SK-N-SH (cell line): ENCODE measurements at regions not wholly inside any gene's neighbourhood (a gene's known extent, or its start where the extent isn't known, plus 50 kb on each side); places are given as distances from the start of the nearest gene placed in this dataset.

Experiments
- CTCF ChIA-PET: fragments of 300-600, 350-600 bp; formaldehyde crosslinking; extraction: SDS; loops from one replicate; lab custom pipeline; 2021; lab: Yijun Ruan, JAX
- POLR2A ChIA-PET: fragments of 350-600 bp; sonication (Branson Sonifier 250); formaldehyde crosslinking; extraction: SDS; loops from one replicate; lab custom pipeline; 2020; ENCODE audit warnings: antibody characterized with exemption, inconsistent platforms; lab: Yijun Ruan, JAX
- DNase-seq: peaks from one replicate; pipeline ENCODE4 v3.0.0; 2012
- H2AFZ ChIP-seq: fragments of 200-600 bp; sonication (generic); 2 replicates; pipeline ENCODE4 v1.8.1; 2016; ENCODE audit warnings: antibody characterized with exemption, mild to moderate bottlenecking, low read depth
- H3F3A ChIP-seq: fragments of 200-600 bp; sonication (generic); replicated peaks from 2 replicates; pipeline ENCODE3; 2016; ENCODE audit warnings: antibody characterized with exemption, mild to moderate bottlenecking; ENCODE audit not compliant: insufficient read depth
- H3K27ac ChIP-seq, 2 experiments: fragments of 200-500 bp in 1 of 2; fragments of 200-600 bp in 1 of 2; sonication (Bioruptor generic) in 1 of 2; sonication (generic), shearing (Covaris generic) in 1 of 2; 2 replicates each; pipeline versions ENCODE4 v1.5.1 to v1.6.1; 2014 to 2016; ENCODE audit warnings: low read depth in 2 of 2, inconsistent platforms in 1 of 2, low read length in 1 of 2, mild to moderate bottlenecking in 1 of 2, mixed read lengths in 1 of 2
- H3K27me3 ChIP-seq: fragments of 200-600 bp; sonication (generic), shearing (Covaris generic); 2 replicates; pipeline ENCODE4 v1.6.1; 2016; ENCODE audit warnings: mixed run types; ENCODE audit not compliant: insufficient read depth
- H3K36me3 ChIP-seq, 2 experiments: fragments of 200-500 bp in 1 of 2; fragments of 200-600 bp in 1 of 2; sonication (Bioruptor generic) in 1 of 2; sonication (generic) in 1 of 2; replicated peaks in 1 of 2; 2 replicates each; pipeline versions ENCODE3 to v1.5.1; 2014 to 2016; ENCODE audit warnings: low read length in 1 of 2, mild to moderate bottlenecking in 1 of 2; ENCODE audit not compliant: insufficient read depth in 2 of 2, control insufficient read depth in 1 of 2
- H3K4me1 ChIP-seq, 2 experiments: fragments of 200-500 bp in 1 of 2; fragments of 200-600 bp in 1 of 2; sonication (Bioruptor generic) in 1 of 2; sonication (generic), shearing (Covaris generic) in 1 of 2; 2 replicates each; pipeline versions ENCODE4 v1.5.1 to v1.6.1; 2014 to 2016; ENCODE audit warnings: low read depth in 1 of 2, low read length in 1 of 2, mixed run types in 1 of 2; ENCODE audit not compliant: insufficient read depth in 2 of 2, control insufficient read depth in 1 of 2
- H3K4me2 ChIP-seq: fragments of 200-600 bp; sonication (generic), shearing (Covaris generic); 2 replicates; pipeline ENCODE4 v1.6.1; 2017; ENCODE audit warnings: mixed run types
- H3K4me3 ChIP-seq, 2 experiments: fragments of 200-500 bp in 1 of 2; fragments of 200-600 bp in 1 of 2; sonication (Bioruptor generic) in 1 of 2; sonication (generic), shearing (Covaris generic) in 1 of 2; 2 replicates each; pipeline versions ENCODE4 v1.5.1 to v1.8.1; 2014 to 2016; ENCODE audit warnings: low read depth in 2 of 2, inconsistent platforms in 1 of 2, low read length in 1 of 2, mild to moderate bottlenecking in 1 of 2, mixed read lengths in 1 of 2, moderate library complexity in 1 of 2
- H3K79me2 ChIP-seq: fragments of 200-600 bp; sonication (generic); 2 replicates; pipeline ENCODE4 v1.8.1; 2017; ENCODE audit warnings: mild to moderate bottlenecking; ENCODE audit not compliant: insufficient read depth
- H3K9ac ChIP-seq: fragments of 200-600 bp; sonication (generic); 2 replicates; pipeline ENCODE4 v1.6.1; 2017; ENCODE audit warnings: mixed run types
- H3K9me2 ChIP-seq: fragments of 200-600 bp; sonication (generic); 2 replicates; pipeline ENCODE4 v1.6.1; 2017; ENCODE audit warnings: mixed run types
- H3K9me3 ChIP-seq: fragments of 200-600 bp; sonication (generic); 2 replicates; pipeline ENCODE4 v1.6.1; 2017; ENCODE audit warnings: mixed run types, mild to moderate bottlenecking, moderate library complexity
- H4K20me1 ChIP-seq: fragments of 200-600 bp; sonication (generic); 2 replicates; pipeline ENCODE4 v1.6.1; 2017; ENCODE audit warnings: mild to moderate bottlenecking, mixed run types; ENCODE audit not compliant: insufficient read depth
- ELF1 ChIP-seq: IDR thresholded peaks from 2 replicates; pipeline ENCODE4 v1.4.0; 2012
- EP300 ChIP-seq, 2 experiments: IDR thresholded peaks; 2 replicates each; pipeline versions ENCODE4 v1.4.0 to v1.6.1; 2012; ENCODE audit warnings: borderline replicate concordance in 1 of 2, low read depth in 1 of 2, low read length in 1 of 2
- EZH2phosphoT487 ChIP-seq: fragments of 200-600 bp; sonication (generic); IDR thresholded peaks from 2 replicates; pipeline ENCODE4 v1.6.1; 2017; ENCODE audit warnings: low read depth, mixed run types, mild to moderate bottlenecking, antibody characterized with exemption, moderate library complexity, borderline replicate concordance
- FOSL2 ChIP-seq: IDR thresholded peaks from 2 replicates; pipeline ENCODE4 v1.4.0; 2012; ENCODE audit warnings: low read depth, mild to moderate bottlenecking, moderate library complexity, borderline replicate concordance
- GABPA ChIP-seq: IDR thresholded peaks from 2 replicates; pipeline ENCODE4 v1.4.0; 2012; ENCODE audit warnings: low read depth, mild to moderate bottlenecking
- JUND ChIP-seq: IDR thresholded peaks from 2 replicates; pipeline ENCODE4 v1.4.0; 2012
- MEF2A ChIP-seq: IDR thresholded peaks from 2 replicates; pipeline ENCODE4 v1.4.0; 2012; ENCODE audit warnings: low read depth, borderline replicate concordance
- MXI1 ChIP-seq: IDR thresholded peaks from 2 replicates; pipeline ENCODE4 v1.6.1; 2012; ENCODE audit warnings: mild to moderate bottlenecking, low read depth, low read length, improper control_type of control experiment
- NFIC ChIP-seq: IDR thresholded peaks from 2 replicates; pipeline ENCODE4 v1.4.0; 2012; ENCODE audit warnings: borderline replicate concordance
- RAD21 ChIP-seq: IDR thresholded peaks from 2 replicates; pipeline ENCODE4 v1.6.1; 2012; ENCODE audit warnings: mild to moderate bottlenecking, low read length
- RCOR1 ChIP-seq: fragments of 150-350 bp; IDR thresholded peaks from 2 replicates; pipeline ENCODE4 v1.6.1; 2017; ENCODE audit warnings: antibody characterized with exemption, low read length
- RFX5 ChIP-seq: IDR thresholded peaks from 2 replicates; pipeline ENCODE4 v1.6.1; 2012; ENCODE audit warnings: mild to moderate bottlenecking, improper control_type of control experiment, low read length
- RXRA ChIP-seq: IDR thresholded peaks from 2 replicates; pipeline ENCODE4 v1.4.0; 2012; ENCODE audit warnings: low read depth, mild to moderate bottlenecking, borderline replicate concordance
- SIN3A ChIP-seq: IDR thresholded peaks from 2 replicates; pipeline ENCODE4 v1.6.1; 2012; ENCODE audit warnings: low read depth, mild to moderate bottlenecking, low read length, moderate library complexity, borderline replicate concordance
- SMC3 ChIP-seq: IDR thresholded peaks from 2 replicates; pipeline ENCODE4 v1.6.1; 2012; ENCODE audit warnings: low read depth, low read length, improper control_type of control experiment
- USF1 ChIP-seq: IDR thresholded peaks from 2 replicates; pipeline ENCODE4 v1.4.0; 2012; ENCODE audit warnings: low read depth, borderline replicate concordance
- WGBS: methylation state at CpG from one replicate; pipeline ENCODE4 v1.1.6; 2017; ENCODE audit warnings: low lambda C conversion rate; 5-methylcytosine and 5-hydroxymethylcytosine counted together
- TF ChIP-seq, protein P1 (sequence below): IDR thresholded peaks from 2 replicates; pipeline ENCODE4 v1.6.1; 2012; ENCODE audit warnings: mild to moderate bottlenecking, low read depth, low read length, moderate library complexity
- TF ChIP-seq, protein P2 (sequence below): IDR thresholded peaks from 2 replicates; pipeline ENCODE4; 2012

- H3K9ac ChIP-seq = no peak overlapping the region
- H3K4me2 ChIP-seq = no peak overlapping the region; the same call in 1 of the 2 replicates
- H3K9me3 ChIP-seq = no peaks in the 10 kb centered on the region
- no peak for DNase-seq
- no peak overlapping the region for H3K4me3 ChIP-seq
- peak overlapping the region; percentile 71; the same call in 1 of the 2 replicates for H2AFZ ChIP-seq
- H3K27ac ChIP-seq = no peak overlapping the region
- peaks cover 0 to 3% of the 10 kb centered on the region in 2 experiments; a peak in 1 of 4 replicates for H3K4me1 ChIP-seq
- 66% methylated on average over 5 of the region's 8 CpGs for WGBS
- ChIA-PET CTCF (interaction anchor here (0.7 to 3.9 kb wide), 32 partner anchors 10 to 1502 kb away, joined by 3 to 28 read pairs (median 4); no protein-coding TSS in a partner anchor), POLR2A (no interaction called here)
- H3K9me2 ChIP-seq = no peaks in the 10 kb centered on the region
- TF ChIP-seq RFX5 (no peak), MXI1 (no peak), GABPA (no peak), USF1 (no peak), JUND (no peak), RAD21 (no peak), MEF2A (no peak), EP300 (IDR thresholded peaks at IDR 0.05; ENCODE audit: borderline replicate concordance in 1 of 2, low read depth in 1 of 2, low read length in 1 of 2) (no peak), EZH2phosphoT487 (no peak), RCOR1 (no peak), SIN3A (no peak), ELF1 (no peak)
- TF ChIP-seq, protein P1, sequence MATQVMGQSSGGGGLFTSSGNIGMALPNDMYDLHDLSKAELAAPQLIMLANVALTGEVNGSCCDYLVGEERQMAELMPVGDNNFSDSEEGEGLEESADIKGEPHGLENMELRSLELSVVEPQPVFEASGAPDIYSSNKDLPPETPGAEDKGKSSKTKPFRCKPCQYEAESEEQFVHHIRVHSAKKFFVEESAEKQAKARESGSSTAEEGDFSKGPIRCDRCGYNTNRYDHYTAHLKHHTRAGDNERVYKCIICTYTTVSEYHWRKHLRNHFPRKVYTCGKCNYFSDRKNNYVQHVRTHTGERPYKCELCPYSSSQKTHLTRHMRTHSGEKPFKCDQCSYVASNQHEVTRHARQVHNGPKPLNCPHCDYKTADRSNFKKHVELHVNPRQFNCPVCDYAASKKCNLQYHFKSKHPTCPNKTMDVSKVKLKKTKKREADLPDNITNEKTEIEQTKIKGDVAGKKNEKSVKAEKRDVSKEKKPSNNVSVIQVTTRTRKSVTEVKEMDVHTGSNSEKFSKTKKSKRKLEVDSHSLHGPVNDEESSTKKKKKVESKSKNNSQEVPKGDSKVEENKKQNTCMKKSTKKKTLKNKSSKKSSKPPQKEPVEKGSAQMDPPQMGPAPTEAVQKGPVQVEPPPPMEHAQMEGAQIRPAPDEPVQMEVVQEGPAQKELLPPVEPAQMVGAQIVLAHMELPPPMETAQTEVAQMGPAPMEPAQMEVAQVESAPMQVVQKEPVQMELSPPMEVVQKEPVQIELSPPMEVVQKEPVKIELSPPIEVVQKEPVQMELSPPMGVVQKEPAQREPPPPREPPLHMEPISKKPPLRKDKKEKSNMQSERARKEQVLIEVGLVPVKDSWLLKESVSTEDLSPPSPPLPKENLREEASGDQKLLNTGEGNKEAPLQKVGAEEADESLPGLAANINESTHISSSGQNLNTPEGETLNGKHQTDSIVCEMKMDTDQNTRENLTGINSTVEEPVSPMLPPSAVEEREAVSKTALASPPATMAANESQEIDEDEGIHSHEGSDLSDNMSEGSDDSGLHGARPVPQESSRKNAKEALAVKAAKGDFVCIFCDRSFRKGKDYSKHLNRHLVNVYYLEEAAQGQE = no peak
- H3K79me2 ChIP-seq = no peaks in the 10 kb centered on the region
- H4K20me1 ChIP-seq = no peaks in the 10 kb centered on the region
- no peaks in the 10 kb centered on the region for H3K36me3 ChIP-seq
- no peaks in the 10 kb centered on the region for H3K27me3 ChIP-seq
- H3F3A ChIP-seq = no peaks in the 10 kb centered on the region
Measured at GRCh38 chr9:84397822-84398221, 57.3 kb upstream of the SLC28A3 start.

DNA sequence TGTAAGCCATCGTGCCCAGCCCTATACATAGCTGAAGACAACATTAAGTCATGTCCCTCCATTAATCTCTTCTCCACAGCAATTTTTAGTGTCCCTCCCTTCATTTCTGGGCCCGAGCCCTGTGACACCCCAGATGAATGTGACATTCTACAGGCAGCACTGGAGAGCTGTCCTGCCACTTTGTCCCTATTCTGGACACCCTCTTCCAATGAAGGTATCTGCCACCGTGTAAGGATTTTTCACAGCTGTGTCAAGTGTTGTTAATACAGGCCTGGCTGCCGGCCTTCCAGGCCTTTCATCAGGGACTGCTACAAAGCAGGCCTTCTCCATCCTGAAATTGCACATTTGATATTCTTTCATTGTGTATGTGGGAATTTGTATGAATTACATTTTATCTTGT, 62.0 kb upstream of the SLC28A3 start:
- H4K20me1 ChIP-seq = no peaks in the 10 kb centered on the region
- no peak overlapping the region for H3K27ac ChIP-seq
- no peaks in the 10 kb centered on the region for H3F3A ChIP-seq
- ChIA-PET POLR2A (no interaction called here), CTCF (interaction anchor here (1.4 kb wide), 1 partner anchor 858 kb away, joined by 4 read pairs; no protein-coding TSS in a partner anchor)
- no peaks in the 10 kb centered on the region for H3K9me2 ChIP-seq
- no peaks in the 10 kb centered on the region for H3K9me3 ChIP-seq
- DNase-seq = no peak
- no peak overlapping the region for H3K4me2 ChIP-seq
- H3K4me1 ChIP-seq = no peaks in the 10 kb centered on the region
- H3K4me3 ChIP-seq = no peak overlapping the region
- no peak overlapping the region for H3K9ac ChIP-seq
- no peaks in the 10 kb centered on the region for H3K27me3 ChIP-seq
- no peaks in the 10 kb centered on the region for H3K79me2 ChIP-seq
- H2AFZ ChIP-seq = no peak overlapping the region
- WGBS = 57% methylated on average over 4 of the region's 4 CpGs
- H3K36me3 ChIP-seq = no peaks in the 10 kb centered on the region
- no peak for TF ChIP-seq MEF2A
- TF ChIP-seq USF1 = no peak
- TF ChIP-seq RFX5 = no peak
- TF ChIP-seq, protein P1 = no peak
- no peak for TF ChIP-seq EZH2phosphoT487
- TF ChIP-seq FOSL2 = no peak
- TF ChIP-seq NFIC = no peak
- no peak for TF ChIP-seq SMC3
- TF ChIP-seq GABPA = no peak
- TF ChIP-seq, protein P2, sequence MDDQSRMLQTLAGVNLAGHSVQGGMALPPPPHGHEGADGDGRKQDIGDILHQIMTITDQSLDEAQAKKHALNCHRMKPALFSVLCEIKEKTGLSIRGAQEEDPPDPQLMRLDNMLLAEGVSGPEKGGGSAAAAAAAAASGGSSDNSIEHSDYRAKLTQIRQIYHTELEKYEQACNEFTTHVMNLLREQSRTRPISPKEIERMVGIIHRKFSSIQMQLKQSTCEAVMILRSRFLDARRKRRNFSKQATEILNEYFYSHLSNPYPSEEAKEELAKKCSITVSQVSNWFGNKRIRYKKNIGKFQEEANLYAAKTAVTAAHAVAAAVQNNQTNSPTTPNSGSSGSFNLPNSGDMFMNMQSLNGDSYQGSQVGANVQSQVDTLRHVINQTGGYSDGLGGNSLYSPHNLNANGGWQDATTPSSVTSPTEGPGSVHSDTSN = no peak
- TF ChIP-seq RXRA = no peak
